Gastroesophageal sphincter (tissue), 3 donors: ENCODE measurements at regions not wholly inside any gene's neighbourhood (a gene's known extent, or its start where the extent isn't known, plus 50 kb on each side); places are given as distances from the start of the nearest gene placed in this dataset.

Experiments
- EP300 ChIP-seq: sonication (generic); formaldehyde crosslinking; IDR thresholded peaks from one replicate; pipeline ENCODE4 v1.6.1; 2017; ENCODE audit warnings: antibody characterized with exemption, mild to moderate bottlenecking
- POLR2A ChIP-seq, 2 donors: fragments of 450-650 bp; IDR thresholded peaks; one replicate each; pipeline ENCODE4 v1.6.1; 2017; ENCODE audit warnings: antibody characterized with exemption in 2 of 2, mild to moderate bottlenecking in 2 of 2, moderate library complexity in 1 of 2
- POLR2AphosphoS5 ChIP-seq: sonication (generic); formaldehyde crosslinking; IDR thresholded peaks from one replicate; pipeline ENCODE4 v1.6.1; 2017; ENCODE audit warnings: antibody characterized with exemption
- TF ChIP-seq, protein P1 (sequence below), 4 experiments: fragments of 200-600 bp in 2 of 4; fragments of 450-650 bp in 2 of 4; sonication (generic) in 1 of 4; IDR thresholded peaks; one replicate each; pipeline ENCODE4 v1.5.1; 2017 to 2019; ENCODE audit warnings: antibody characterized with exemption in 4 of 4, mild to moderate bottlenecking in 2 of 4, moderate library complexity in 2 of 4

DNA sequence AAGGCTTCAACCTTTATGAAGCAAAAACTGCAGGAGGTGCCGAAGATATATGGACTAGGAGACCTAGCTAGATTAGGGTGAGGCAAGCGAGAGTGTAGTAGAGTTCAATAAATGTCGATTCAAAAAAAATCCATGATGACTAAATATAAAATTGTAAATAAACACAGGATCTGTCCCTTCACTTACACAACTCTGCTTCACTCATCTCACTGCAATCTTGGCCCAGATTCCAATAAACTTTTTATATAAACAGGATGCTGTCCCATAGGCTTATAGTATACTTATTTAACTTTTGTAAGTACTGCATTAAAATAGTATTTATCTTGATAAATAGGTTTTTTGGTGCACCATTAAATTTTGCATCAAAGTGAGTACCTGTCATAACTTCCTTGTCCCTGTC lies 648.4 kb upstream of the NRSN1 start:
- TF ChIP-seq EP300 (no peak), POLR2AphosphoS5 (no peak), POLR2A (IDR thresholded peaks at IDR 0.05) (no peak)
- TF ChIP-seq, protein P1, sequence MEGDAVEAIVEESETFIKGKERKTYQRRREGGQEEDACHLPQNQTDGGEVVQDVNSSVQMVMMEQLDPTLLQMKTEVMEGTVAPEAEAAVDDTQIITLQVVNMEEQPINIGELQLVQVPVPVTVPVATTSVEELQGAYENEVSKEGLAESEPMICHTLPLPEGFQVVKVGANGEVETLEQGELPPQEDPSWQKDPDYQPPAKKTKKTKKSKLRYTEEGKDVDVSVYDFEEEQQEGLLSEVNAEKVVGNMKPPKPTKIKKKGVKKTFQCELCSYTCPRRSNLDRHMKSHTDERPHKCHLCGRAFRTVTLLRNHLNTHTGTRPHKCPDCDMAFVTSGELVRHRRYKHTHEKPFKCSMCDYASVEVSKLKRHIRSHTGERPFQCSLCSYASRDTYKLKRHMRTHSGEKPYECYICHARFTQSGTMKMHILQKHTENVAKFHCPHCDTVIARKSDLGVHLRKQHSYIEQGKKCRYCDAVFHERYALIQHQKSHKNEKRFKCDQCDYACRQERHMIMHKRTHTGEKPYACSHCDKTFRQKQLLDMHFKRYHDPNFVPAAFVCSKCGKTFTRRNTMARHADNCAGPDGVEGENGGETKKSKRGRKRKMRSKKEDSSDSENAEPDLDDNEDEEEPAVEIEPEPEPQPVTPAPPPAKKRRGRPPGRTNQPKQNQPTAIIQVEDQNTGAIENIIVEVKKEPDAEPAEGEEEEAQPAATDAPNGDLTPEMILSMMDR (IDR thresholded peaks at IDR 0.05): no peak
